T-helper 1 cell (primary cell): ENCODE measurements at regions not wholly inside any gene's neighbourhood (a gene's known extent, or its start where the extent isn't known, plus 50 kb on each side); places are given as distances from the start of the nearest gene placed in this dataset.
"Not testable (repeated sequence)": the region's sequence is repeated elsewhere in the genome, so short reads cannot be mapped to it uniquely, and the experiment has no call there.

Experiments
- DNase-seq, 5 donors: peaks; one replicate each; pipeline ENCODE4 v3.0.0-alpha.2; 2012 to 2020

DNA sequence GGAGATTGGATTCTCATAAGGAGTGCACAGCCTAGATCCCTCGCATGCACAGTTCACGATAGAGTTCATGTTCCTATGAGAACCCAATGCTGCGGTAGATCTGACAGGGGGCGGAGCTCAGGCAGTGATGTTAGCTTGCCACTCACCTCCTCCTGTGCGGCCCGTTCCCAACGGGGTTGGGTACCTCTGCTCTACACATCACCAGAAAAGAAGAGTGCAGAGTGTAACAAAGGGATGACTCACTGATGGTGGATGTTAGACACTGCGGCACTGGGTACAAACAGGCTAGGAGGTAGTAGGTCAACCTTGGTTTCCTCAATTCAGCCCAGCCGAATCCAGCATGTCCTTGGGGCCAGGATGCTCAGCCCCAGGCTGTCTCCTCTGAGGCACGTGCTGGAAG lies 66.8 kb upstream of the CHST15 start:
- no peak for DNase-seq

DNA sequence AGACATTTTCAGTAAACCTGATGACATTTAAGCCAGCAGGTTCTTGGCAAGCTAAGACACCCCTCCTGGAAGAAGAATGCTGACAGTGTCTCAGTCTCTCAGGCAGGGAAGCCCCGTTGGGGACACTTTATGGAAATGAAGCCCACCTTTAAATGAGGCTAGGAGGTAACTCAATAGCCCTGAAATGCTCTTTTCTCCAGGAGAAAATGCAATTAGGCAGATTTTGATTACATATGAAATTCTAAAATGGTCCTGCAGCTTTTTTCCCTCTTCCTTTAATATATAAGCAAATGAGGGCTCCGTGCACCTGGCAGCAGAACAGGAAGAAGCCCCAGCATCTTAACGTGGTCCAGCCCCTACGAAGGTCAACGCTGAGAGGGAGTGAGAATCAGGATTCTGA lies 65.8 kb upstream of the CHST15 start:
- DNase-seq = no peak

DNA sequence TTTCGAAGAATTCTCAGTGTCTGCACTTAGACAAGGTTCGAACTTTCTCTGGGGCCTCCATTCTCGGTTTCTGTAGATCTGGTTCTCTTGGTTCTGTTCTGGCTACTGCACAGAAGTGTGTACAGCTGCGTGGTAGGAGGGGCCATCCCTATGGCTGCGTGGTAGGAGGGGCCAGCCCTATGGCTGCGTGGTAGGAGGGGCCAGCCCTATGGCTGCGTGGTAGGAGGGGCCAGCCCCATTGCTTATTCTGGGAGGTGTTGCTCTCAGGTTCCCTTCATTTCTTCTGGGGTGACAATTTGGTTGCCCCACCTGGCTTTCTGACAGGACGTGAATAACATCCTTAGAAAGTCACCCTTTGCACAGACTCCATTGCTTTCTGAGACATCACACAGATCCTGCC lies 65.2 kb upstream of the CHST15 start:
- no peak for DNase-seq

DNA sequence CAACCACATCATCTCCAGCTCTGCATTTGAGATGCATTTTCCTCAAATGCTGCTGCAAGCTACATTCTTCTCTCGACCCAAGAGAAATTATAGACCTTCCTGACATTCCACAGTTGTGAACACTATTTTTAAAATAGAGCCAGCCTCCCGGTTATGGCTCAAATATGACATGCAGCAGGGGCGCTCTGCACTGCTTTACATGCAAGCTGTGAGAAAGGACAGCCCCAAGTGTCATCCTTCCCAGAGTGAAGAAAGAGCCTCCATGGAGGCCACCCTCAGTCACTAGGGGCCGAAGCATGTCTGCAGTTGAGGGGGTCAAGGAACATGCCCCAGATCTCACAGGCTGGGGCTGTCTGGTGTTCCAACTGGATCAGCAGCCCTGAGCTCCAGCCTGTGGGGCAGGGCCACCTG lies 63.9 kb upstream of the CHST15 start:
- DNase-seq = no peak

DNA sequence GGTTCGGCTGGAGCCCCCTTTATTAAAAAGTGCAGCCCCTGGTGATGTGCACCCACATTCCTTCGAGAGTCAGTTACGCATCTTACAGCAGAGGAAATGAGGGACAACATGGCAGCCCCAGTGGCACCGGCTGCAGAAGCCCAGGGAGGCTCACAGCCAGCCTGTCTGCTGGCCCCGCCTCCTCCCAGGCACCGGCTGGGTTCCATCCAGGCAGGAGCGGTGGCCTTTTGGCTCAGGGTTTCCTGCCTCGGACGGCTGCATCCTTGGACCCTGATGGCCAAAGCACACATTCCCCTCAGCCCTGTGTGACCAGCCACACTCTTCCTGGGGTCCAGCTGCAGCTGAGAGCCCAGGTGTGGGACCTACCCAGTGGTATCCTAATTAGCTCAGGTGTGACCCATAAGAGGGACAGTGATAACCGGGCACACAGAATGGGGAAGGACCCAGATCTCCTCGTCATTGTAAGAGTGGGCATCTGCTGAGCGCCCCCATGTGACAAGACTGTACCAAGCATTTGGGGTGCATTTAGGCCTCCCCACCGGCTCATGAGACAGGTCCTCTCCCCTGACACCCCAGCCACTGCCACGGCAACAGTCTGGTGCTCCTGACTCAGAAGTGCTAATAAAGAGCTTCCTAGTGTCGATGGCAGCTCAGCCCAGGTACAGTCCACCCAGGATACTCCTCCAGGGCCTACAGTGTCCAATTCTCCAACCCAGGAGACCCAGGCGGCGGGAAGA lies 63.3 kb upstream of the CHST15 start:
- DNase-seq = no peak

DNA sequence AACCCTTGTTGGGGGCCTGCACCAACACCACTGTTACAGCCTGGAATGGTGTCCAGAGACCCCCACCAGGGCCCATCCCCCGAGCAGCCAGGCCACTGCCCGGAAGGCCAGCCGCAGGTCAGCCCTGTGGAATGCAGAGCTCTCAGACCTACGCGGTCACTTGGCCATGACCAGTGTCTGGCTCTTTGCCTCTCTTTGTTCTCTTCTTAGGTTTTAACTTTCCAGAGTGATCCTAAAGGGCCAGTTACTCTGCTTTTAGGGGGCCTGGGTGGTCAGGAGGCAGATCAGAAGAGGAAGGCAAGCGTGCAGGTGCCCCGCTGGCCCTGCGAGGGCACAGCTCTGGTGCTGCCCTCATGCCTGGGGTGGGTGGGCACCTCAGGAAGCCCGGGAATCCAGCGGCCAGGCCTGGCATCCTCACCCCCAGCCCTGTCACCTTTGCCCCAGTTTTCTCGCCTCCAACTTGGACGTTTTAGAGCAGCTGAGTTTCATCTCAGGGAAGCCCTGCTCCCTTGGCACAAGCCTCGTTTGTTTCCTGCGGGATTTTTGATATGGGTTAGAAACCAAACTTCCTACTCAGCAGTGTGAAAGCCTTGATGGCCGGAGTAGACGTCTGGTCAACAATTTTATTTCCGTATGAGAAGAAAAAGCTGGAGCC lies 62.5 kb upstream of the CHST15 start:
- DNase-seq = no peak

DNA sequence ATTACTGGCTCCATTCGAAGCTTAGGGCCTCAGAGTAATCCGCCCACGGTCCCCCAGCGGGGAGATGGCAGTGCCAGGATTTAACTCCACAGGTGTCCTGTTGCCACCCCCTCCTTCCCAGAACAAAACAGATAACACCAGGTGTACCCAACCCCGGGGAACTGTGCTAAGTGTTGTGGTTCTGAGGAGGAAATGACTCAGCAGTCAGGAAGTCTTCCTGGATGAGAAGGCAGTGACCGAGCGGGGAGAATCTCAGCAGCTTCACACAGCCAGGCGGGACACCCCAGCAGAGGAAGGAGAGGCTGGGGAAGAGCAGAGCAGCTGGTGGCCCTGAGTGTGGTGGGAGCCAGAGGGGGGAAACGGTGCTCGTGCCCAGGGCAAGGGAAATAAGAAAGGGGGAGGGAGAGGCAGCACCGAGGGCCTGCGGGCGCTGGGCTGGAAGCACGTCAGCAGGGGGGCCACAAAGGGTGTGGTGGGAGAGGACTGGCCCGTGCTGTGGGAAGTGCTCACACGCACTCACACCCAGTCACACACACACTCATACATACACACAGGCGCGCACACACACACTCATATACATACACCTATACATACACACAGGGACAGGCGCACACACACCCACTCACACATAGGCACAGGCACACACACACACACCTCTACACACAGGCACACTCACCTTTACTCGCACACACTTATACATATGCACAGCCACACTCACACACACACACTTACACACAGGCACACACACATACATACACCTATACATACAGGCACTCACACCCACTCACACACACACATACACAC lies 59.8 kb upstream of the CHST15 start:
- DNase-seq = peak in 2 of 5 donors; percentile 8 to 74

DNA sequence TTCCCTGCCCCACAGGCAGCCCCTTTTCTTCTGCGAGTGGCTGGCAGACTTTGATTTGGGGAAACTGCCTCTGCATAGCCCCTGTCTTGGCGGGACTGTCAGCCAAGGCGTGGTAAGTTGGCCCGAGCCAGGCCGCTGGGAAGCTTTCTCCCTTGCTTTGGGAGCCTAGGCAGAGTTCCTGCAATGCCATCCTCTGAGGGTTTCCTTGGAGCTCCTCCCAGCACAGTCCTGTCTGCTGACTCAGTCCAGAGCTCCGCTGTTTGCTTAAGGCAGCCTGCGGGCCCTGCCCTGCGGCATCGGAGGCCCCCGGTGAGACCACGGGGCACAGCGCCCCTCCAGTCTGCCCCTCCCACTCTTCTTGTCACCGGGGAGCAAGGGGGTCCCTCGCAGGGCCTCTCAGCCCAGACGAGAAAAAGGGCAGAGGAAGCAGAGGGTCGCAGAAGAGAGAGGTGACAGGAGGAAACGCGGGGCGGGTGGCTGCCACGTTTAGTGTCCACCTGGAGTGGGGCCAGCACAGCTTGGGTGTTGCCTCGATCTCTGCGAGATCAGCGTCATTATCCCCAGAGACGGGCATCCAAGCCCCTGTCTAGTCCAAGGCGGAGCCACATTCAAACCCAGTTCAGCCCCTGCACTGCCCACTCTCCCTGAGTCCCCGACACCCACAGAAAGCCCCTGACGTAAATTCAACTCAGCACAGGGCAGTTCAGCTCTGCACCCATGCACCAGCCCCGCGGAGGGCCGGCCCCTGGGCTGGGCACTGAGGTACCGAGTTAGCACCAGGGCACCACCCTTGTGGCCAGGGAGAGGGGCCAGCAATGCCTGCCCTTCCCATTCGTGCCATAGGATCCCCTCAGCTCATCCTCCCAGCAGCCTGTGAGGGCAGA lies 59.0 kb upstream of the CHST15 start:
- DNase-seq = no peak

DNA sequence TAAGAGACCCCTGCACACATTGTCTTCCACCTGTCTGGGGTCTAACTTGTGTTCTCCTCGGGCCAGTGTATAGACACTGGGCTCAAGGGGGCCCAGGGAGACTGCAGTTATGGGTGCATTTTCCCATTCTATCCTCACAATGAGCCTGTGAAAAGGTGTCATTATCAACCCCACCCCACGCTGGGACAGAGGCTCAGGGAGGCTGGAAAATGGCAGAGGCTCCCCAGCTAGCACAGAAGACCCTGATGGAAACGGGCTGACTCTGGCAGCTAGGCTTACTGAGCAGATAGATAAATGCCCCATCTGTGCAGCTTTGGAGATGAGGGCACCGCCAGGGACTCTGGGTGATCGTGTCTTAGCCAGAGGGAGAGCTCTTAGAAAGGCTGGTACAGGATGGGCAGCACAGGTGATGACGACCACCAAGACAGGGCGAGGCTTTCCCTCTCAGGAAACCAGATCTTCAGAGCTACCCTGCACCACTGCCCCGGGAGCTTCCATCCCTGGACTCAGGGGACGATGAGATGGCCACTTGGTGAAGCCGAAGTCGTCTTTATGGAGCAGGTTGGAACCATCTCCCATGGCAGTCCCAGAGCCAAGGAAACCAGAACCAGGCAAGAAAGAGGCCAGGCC lies 58.2 kb upstream of the CHST15 start:
- DNase-seq = no peak

DNA sequence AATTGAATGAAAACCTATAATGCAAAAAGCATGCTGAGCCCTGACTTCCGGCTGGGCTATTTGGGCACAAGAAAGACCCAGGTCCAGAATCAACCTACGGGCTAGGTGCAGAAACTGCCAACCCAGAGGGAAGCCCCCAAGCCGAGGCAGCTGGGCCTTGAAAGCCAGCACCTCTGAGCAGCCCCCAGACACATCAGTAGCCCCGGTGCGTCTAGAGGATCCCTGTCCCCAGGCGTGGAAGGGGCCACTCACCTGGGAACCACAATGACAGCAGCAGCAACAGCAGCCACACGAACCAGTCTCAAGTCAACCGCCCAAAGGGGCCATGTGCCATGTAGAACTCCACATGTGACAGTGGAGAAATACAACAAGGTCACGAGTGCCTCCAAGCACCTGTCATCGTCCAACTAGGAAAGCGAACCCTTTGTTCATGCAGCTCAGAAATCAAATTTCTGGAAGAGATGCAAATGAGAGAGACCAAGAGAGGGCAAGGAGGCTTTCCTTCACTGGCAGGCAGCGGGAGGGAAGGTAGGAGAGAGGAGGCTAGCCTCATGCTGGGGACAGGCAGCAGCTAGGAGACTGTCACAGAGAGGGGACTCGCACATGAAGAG lies 57.5 kb upstream of the CHST15 start:
- DNase-seq = no peak

DNA sequence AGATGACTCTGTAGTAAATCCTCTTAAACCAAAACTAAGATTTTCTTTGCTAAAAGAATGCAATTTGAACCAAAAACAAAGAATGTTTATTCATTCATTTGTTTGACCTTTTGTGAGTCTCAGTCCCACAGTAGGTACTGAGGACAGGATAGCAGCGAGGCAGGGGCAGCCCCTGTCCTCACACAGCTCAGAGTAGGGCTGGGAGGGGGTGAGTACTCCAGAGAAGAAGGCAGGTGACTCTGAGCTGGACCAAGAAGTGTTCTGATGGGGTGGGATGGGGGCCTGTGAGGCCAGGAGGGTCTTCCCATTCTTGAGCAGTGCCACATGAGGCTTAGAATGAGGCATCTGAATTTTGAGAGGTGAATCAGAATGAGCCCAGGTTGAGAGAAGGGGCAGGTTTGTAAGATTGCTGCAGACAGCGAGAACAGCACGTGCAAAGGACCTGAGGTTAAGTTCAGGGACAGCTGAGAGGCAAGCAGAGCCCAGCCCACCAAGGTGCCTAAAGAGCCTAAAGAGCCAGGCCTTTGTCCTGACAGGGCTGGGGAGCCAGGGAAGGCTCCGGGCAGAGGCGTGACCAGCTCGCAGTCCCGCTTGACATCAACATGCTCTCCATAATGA lies 56.9 kb upstream of the CHST15 start:
- no peak for DNase-seq

DNA sequence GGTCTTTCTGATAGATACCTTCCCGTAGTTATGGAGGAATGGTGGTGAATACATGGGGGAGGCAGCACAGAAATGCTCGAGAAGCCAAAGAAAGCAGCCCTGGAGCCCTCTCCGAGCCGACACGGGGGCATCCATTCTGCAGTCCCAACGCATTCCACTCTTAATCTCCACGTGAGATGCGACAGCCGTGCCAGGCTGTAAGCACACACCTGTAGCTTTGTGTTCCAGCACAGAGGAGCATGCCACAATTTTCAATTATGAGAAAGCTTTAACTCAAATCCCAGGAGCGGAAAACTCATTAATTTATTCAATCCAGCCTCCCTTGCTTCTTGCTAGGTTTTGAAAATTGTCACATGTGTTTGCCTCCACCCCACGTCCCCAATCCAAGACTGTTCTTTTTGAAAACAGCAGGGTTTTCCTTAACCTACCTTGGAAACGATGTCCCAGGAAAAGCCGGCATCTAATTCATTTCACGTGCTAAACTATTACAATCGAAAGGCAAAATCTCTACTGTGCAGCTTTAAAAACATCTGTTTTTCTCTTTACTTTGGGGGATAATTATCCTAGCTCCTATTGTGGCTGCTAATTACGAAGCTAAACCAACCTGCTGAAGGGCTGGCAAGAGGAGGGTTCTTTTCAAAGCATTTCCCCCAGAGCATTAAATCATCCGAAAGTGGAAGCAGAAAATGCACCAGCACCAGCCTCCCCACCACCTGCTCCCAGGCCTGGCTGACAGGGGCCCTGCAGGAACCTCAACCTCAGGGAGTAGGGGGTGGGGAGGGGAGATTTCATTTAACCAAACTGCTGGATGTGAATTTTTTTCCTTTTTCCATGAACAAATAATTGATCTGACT lies 56.0 kb upstream of the CHST15 start:
- no peak for DNase-seq

DNA sequence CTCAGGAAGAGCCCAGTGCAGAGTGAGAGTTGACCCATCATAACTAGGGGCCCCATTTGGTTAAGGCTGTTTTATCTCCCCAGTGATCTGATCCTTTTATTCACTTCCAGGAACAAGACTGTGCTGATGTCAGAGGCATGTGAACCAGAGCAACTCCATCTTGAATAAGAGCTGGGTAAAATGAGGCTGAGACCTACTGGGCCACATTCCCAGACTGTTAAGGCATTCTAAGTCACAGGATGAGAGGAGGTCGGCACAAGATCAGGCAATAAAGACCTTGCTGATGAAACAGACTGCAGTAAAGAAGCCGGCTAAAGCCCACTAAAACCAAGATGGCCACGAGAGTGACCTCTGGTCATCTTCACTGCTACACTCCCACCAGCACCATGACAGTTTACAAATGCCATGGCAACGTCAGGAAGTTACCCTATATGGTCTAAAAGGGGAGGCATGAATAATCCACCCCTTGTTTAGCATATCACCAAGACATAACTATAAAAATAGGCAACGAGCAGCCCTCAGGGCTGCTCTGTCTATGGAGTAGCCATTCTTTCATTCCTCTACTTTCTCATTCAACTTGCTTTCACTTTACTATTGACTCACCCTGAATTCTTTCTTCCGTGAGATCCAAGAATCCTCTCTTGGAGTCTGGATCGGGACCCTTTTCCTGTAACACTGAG lies 55.3 kb upstream of the CHST15 start:
- DNase-seq = not testable (repeated sequence)

DNA sequence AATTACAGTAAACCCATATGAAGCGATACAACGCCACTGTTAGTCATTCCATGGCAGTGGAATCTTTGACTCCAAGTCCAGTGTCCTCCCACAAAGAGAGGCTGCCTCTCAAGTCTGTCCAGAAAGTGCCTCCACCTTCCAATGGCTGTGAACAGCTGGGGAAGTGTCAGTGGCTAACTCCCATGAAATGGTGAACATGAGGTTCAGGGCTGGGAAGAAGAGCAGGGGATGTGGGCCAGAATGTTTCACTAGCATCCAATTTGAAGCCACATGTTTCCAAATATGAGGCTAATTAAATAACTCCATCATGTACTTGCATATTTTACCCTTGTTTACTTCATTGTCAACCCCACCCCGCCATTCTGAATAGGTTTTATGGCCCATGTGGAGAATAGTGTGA lies 53.1 kb upstream of the CHST15 start:
- DNase-seq = no peak

DNA sequence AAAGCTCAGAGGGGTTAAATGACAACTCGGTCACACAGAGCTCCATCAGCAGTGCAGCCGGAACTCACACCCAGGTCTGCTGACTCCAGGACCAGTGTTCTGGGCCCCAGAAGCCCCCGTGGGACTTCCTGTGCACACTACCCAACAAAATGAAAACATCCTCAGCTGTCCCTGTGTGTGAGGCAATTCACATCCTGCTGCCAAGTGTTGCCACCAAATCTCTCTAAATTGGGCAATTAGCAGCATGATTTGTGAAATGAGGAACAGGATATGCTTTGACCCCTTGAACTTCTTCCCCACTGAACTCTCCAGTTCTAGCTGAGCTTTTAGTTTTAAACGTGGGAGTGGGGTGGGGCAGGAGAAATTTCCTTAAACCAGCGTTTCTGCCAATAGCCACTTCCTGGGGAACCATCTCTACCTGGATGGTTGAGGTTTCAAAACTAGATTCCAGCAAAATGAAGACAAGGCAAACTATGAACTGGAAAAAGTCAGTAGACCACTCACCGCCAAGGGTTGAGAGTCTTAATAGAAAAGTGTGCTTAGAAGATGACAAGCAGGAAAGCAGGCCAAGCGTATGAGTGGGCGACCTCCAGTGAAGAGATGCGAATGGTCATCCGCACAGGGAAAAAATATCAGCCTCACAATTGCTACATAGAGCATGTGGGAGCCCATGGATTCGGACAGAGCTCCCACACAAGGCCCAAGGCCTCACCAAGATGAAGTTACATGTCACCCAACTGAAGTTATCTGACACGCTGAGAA lies 51.9 kb upstream of the CHST15 start:
- no peak for DNase-seq

DNA sequence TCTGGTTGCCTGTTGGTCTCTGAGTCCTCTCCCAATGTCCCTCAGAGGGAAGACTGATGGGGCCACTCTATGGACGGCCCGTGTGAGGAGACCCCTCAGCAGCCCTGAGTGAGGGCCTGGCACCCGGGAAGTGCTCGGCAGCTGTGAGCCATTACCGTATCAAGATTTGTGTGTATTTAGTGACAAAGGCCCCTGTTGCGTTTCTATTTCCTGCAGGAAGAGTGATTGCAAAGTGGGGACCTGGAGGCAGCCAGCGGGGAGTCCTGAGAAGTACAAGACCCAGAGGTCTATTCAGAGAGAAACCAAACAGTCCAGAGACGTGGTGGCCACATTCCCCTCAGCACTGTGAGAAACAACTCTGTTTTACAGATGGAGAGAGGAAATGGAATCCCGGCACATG lies 51.1 kb upstream of the CHST15 start:
- no peak for DNase-seq

DNA sequence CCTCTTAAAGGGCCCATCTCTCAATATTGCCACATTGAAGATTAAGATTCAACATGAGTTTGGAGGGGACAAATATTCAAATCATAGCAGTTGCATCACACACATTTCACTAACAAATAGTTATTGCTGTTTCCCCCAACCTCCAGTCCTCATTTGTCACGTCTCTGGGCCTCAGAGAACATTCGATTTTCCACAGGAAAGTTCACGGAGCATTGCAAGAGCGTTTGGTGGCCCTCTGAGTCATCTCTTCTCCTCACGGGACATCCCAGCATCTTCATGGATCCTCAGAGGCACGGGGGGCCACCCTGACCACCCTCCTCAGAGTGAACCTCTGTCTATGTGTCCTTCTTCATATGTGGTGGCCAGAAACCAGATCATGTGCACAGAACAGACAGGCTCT lies 50.3 kb upstream of the CHST15 start:
- DNase-seq = no peak
